GM18517 (cell line): ENCODE measurements at regions not wholly inside any gene's neighbourhood (a gene's known extent, or its start where the extent isn't known, plus 50 kb on each side); places are given as distances from the start of the nearest gene placed in this dataset.
A peak's percentile ranks its signal among the peaks of the same experiment; 100 is the strongest.
"Not testable (repeated sequence)": the region's sequence is repeated elsewhere in the genome, so short reads cannot be mapped to it uniquely, and the experiment has no call there.

Experiments used
- ATAC-seq: cut with Tn5 transposase; IDR thresholded peaks from one replicate; pipeline ENCODE4 v1.9.1; 2021; ENCODE audit warnings: mild to moderate bottlenecking, moderate library complexity; ENCODE audit not compliant: unreplicated experiment

- peak; percentile 50 for ATAC-seq
Measured at GRCh38 chr14:105581551-105582341, 55.4 kb downstream of the TMEM121 start.

DNA sequence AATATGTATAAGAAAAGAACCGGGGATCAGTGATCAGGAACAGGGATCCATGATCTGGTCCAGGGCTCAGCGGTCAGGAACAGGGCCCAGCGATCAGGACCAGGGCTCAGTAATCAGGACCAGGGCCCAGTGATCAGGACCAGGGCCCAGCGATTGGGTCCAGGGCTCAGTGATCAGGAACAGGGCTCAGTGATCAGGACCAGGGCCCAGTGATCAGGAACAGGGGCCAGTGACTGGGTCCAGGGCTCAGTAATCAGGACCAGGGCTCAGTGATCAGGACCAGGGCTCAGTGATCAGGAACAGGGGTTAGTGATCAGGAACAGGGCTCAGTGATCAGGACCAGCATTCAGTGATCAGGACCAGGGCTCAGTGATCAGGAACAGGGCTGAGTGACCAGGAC, 56.3 kb downstream of the TMEM121 start:
- no peak for ATAC-seq

DNA sequence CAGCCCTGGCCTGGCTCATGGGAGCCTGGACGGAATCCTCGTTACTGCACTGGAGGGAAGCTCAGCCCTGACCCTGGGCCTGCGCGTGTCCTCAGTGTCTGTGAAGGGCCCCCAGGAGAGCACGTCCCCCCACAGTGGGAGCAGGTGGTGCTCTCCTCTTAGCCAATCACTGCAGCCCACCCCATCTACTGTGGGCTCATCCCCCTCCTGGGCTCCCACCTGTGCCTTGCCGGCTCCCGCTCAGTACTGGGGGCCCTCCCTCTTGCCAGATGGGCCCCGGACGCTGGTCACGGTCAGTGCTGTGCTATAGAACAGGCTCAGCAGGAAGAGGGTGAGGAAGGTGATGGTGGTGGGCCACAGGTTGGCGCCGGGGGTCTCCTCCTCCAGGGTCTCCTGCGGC, 57.5 kb downstream of the TMEM121 start:
- not testable (repeated sequence) for ATAC-seq

DNA sequence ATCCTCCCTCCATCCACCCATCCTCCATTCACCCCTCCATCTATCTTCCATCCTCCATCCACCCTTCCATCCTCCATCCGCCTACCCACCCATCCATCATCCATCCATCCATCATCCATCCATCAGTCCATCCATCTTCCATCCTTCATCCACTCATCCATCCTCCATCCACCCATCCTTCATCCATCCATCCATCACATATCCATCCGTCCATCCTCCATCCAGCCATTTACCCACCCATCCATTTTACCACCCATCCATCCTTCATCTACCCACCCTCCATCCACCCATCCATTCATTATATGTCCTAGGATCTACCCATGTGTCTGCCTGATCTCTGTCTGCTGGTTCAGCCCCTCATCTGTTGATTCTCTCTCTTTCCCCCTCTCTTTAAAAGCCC, 58.9 kb downstream of the TMEM121 start:
- not testable (repeated sequence) for ATAC-seq

DNA sequence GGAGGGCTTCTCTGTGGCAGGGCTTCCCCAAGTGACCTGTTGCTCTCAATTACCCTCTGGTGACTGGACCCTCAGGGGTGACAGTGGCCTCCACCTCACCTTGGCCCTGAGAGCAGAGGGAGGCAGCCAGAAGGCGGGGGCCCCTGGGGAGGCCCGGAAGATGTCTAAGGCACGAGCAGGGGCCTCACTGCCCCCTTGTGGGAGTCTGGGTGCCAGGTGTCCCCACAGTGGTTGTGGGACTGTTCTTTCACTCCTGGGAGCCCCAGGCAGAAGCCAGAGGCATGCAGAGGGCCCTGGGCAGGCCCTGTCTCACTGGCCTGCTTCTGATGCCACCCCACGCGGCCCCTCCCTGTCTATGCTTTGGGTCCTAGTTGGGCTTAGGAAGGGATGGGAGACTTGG, 59.3 kb downstream of the TMEM121 start:
- ATAC-seq: not testable (repeated sequence)

DNA sequence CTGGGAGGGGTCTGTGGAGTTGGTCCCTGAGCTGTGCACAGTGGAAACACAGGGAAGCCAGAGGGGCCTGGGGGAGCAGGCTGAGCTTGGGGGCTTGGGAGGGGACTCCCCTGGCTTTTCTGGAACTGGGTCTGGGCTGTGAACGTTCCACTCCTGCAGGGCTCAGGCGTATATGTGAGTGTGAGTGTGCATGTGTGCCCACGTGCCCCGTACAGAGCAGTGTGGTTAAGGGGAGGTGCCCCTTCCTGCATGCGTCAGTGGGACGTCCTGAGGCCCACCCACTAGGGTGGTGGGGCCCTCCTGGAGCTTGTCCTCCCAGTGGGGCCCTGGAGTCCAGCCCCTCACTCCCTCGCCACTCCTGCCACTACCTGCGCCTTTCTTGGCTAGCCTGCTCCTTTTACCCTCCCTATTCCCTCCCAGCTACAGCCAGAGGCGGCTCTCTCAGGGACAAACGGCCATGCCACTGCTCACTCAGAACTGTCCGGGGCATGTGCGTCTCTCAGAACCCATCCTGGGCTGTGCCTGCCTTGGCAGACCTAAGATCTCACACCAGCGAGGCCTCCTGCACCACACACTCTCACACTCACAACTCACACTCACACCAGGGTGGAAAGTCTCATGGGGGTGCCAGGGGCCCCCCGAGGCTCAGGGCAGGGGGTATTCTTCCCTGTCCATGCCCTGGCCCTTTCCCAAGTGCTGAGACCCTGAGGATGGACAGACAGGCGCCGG, 59.9 kb downstream of the TMEM121 start:
- not testable (repeated sequence) for ATAC-seq

GRCh38 chr14:105587034-105587433, 60.7 kb downstream of the TMEM121 start:
- not testable (repeated sequence) for ATAC-seq

DNA sequence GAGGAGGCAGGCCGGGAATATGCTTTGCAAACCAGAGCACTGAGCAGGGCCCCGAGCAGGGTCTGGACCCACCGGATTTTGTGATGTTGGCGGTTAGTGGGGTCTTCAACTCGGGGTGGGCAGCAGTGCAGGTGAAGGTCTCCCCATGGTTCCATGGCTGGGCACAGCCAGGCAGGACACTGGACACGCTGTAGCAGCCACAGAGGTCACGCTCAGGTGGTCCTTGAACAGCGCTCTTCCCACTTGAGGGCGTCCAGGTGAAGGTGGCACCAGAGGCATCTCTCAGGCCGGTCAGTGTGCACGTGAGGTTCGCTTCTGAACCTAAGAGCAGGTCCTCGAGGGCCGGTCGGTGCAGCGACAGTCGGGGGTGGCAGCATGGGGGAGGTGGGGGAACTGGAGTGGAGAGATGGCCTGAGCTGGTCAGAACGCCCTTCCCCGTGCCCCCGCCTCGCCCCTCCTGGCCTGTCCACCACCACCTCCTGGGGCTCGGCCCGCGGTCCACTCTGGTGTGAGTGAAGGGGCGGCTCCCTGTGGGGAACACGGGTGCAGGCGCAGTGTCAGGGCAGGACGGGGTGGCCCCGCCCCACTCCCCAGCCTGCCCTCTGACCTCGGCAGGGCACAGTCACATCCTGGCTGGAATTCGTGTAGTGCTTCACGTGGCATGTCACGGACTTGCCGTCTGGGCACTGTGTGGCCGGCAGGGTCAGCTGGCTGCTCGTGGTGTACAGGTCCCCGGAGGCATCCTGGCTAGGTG, 61.3 kb downstream of the TMEM121 start:
- ATAC-seq: not testable (repeated sequence)

- ATAC-seq: no peak
Measured at GRCh38 chr14:105588236-105588860, 62.0 kb downstream of the TMEM121 start.

GRCh38 chr14:105589161-105589925, 63.0 kb downstream of the TMEM121 start:
- no peak for ATAC-seq

DNA sequence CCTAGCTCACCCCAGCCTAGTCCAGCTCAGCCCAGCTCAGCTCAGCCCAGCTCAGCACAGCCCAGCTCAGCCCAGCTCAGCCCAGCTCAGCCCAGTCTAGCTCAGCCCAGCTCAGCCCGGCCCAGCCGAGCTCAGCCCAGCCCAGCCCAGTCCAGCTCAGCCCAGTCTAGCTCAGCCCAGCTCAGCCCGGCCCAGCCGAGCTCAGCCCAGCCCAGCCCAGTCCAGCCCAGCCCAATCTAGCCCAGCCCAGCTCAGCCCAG, 63.5 kb downstream of the TMEM121 start:
- ATAC-seq: not testable (repeated sequence)

DNA sequence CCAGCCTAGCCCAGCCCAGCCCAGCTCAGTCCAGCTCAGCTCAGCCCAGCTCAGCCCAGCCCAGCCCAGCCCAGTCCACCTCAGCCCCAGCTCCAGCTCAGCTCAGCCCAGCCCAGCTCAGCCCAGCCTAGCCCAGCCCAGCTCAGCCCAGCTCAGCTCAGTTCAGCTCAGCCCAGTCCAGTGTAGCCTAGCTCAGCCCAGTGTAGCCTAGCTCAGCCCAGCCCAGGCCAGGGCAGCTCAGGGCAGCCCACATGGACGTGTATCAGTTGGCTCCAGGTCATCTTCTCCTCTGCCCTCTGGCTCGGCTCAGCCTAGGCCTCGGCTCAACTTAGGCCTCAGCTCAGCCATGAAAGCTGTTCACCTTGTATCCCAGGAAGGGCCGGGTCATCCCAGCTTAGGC, 64.7 kb downstream of the TMEM121 start:
- no peak for ATAC-seq

DNA sequence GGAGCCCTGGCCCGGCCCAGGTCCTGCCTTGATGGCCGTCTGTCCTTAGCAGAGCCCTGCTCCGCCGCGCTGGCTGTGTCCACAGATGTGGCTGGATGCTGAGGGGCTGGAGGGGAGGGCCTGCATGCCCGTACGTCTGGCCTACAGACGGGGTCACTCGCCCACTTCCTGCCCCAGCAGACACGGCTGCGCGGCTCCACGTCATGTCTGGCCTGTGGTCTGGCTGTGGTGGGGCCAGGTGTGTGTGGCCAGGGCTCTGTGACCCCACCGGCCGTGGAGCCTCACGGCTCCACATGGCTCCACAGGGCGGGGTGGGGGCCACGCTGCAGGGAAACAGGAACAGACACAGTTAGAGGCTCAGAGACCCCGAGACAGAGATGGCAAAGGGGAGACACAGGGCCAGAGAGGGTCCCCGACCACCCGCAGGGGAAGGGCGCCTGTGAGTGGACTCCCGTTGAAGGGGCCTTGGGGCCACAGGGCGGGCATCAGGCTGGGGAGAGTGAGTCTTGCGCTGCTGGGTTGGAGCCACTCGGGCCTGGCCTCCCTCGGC, 65.5 kb downstream of the TMEM121 start:
- ATAC-seq: not testable (repeated sequence)

GRCh38 chr14:105592646-105593045, 66.3 kb downstream of the TMEM121 start:
- ATAC-seq: not testable (repeated sequence)

DNA sequence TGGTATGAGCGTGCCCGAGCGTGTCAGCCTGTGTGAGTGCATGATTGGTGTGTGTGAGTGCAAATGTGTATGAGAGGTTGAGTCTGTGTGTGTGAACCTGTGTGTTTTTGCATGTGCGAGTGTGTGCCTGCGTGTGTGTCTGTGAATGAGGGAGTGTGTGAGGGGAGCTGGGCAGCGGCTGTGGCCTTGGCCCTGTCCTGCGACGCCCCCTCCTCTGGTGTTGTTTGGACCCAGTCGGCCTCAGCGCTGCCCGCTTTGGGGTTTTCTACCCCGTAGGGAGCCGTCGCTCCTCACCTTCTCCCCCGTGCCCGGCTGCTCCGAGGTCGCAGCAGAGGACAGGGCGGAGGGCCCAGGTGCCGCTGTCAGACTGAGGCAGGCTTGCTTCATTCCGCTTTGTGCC, 69.0 kb downstream of the TMEM121 start:
- ATAC-seq: not testable (repeated sequence)

- not testable (repeated sequence) for ATAC-seq
Measured at GRCh38 chr14:105596374-105596773, 70.0 kb downstream of the TMEM121 start.

GRCh38 chr14:105598040-105598763, 71.8 kb downstream of the TMEM121 start:
- not testable (repeated sequence) for ATAC-seq

DNA sequence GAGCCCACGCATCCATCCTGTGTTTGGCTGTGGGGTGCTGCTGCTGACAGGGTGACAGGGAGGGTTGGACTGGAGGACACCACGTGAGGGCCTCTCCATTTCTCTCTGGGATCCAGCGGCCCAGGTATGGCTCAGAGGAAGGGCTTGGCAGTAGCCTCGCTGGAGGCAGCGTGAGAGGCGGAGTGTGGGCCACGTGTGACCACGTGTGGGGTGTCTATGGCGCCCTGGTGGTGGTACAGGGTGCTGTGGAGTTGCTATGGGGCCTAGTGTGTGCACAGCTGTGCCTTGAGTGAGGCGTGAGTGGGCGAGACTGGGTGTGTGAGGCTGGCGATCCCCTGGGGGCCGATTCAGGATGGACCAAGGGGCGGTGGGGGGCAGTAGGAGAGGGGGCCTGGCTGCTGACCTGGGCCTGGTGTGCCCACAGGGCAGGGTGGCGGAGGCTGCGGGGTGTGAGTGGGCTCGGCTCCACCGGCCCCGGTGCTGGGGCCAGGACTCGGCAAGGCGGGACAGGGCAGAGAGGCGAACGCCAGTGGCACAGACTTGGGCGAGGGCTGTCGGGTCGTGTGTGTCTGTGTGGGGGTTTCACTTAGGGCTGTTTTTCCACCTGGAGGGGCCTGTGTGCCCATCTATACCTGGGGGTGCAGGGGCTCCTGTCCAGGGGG, 72.7 kb downstream of the TMEM121 start:
- ATAC-seq: not testable (repeated sequence)
